ENCODE measurements at regions not wholly inside any gene's neighbourhood (a gene's known extent, or its start where the extent isn't known, plus 50 kb on each side); places are given as distances from the start of the nearest gene placed in this dataset.
"Not testable (repeated sequence)": the region's sequence is repeated elsewhere in the genome, so short reads cannot be mapped to it uniquely, and the experiment has no call there.

- DNase-seq (ENCODE audit: low spot score) = peak; percentile 56
Measured at GRCh38 chr7:124152859-124153692, 120.2 kb upstream of the TMEM229A start.

- DNase-seq (ENCODE audit: low spot score) = no peak
Measured at GRCh38 chr7:124137664-124138063, 104.8 kb upstream of the TMEM229A start.

DNA sequence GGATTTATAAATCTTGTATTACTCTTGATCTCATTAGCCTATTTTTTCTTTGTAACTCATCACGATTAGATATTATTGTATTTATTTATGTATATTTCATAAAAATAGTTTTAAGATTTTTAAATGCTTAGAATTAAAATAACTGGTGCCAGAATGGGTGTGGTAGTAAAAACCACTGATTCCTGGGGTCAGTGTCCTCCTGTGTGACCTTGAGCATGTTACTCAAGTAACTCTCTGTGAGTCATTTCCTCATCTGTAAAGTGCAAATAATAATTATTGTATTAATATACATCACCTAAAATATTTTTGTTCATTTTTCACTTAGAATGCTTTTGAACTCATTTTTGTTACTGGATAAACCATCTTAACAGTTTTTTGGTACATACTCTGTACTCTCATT is 91.3 kb upstream of the TMEM229A start:
- no peak for DNase-seq (ENCODE audit: low spot score)

DNA sequence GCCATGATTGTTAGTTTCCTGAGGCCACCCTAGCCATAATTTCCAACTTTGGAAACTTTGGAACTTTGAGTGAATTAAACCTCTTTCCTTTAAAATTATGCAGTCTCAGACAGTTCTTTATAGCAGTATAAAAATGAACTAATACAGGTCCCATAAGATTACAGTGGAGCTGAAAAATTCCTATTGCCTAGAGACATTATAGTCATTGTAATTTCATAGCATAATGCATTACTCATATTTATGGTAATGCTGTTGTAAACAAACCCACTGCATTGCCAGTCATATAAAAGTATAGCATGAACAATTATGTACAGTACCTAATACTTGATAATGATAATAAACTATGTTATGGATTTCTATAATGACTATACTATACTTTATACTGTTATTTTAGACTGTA is 88.0 kb upstream of the TMEM229A start:
- no peak for DNase-seq (ENCODE audit: low spot score)

DNA sequence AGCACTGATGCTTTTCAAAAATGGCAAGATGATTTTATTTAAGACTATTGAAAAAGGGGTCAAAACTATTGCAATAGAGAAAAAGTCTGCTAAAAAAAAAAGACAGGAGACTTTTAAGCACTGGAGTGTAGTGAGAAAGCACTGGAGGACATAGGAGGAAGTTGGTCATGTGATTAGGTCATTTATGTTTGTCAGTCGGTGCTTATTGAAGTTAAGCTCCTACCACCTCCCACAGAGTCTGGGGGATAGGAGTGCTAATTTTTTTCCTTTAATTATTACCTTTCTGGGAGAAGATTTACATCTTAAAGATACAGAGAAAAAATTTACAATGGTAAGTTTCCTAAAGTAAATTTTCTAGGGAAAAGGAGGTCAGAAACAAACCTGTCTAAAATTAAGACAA is 80.2 kb upstream of the TMEM229A start:
- no peak for DNase-seq (ENCODE audit: low spot score)

DNA sequence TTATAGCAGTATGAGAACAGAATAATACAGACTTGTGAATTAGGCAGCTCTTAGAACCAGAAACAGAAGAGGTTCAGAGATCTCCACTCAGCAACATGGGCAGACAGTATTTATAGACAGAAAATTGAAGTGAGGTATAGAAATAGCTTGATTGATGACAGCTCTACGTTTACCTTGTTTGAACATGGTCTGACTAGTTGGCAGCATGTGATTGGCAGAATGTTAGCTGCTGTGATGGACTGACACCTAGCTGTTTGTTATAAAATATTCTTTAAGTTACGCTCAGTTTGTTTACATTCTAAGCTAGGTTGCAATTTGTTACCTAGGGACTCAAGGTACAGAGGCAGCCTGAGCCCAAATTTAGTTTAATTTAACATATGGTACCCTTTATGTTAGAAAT is 73.7 kb upstream of the TMEM229A start:
- DNase-seq (ENCODE audit: low spot score) = no peak

DNA sequence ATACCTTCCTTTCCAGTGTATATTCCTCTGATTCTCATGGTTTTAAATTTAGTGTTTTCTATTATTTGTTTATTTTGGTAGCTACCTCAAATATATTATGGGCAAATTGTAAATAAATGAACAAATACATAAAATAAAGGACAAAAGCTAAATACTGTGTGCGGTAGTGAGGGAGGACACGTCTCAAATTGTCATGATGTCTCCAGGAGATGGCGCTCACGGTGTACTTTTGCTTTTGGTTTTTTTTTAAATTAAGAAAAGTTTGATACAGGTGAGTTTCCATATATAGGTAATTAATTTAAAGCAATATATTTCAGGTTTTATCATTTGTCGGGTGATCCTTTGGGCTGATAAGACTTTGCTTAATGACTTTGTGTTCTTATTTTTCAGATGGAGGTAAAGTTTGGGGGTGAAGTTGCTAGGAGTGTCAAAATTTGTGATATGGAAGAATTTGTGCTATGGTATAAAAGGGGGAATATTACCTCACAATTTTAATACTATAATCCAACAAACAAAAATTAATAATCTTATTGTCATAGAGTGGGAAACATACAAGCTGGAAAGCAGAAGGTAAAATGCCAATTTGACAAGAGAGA is 68.4 kb upstream of the TMEM229A start:
- no peak for DNase-seq (ENCODE audit: low spot score)

- no peak for DNase-seq (ENCODE audit: low spot score)
Measured at GRCh38 chr7:124100190-124100589, 67.3 kb upstream of the TMEM229A start.

DNA sequence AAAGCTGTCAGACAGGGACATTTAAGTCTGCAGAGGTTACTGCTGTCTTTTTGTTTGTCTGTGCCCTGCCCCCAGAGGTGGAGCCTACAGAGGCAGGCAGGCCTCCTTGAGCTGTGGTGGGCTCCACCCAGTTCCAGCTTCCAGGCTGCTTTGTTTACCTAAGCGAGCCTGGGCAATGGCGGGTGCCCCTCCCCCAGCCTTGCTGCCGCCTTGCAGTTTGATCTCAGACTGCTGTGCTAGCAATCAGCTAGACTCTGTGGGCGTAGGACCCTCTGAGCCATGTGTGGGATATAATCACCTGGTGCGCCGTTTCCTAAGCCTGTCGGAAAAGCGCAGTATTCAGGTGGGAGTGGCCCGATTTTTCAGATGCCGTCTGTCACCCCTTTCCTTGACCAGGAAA is 66.7 kb upstream of the TMEM229A start:
- DNase-seq (ENCODE audit: low spot score) = not testable (repeated sequence)

DNA sequence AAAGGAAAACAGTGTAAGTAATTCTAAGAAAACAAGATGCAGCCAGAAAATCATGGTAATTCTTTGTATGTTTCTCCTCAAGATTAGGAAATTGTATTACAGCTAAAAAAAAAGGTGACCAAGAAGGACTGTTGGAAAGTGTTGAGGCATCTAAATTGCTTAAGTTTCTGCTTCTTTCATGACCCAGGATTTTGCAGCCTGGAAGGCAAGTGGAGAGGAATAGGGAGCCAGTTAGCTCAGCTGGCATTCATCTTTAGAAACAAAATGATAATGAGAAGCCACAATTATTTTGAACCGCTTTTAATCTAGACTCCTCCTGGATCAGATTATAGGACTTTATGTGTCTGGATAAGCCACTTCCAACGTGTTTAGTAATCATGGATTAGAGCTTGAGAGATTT is 56.8 kb upstream of the TMEM229A start:
- no peak for DNase-seq (ENCODE audit: low spot score)

GRCh38 chr7:124088590-124088989 is 55.7 kb upstream of the TMEM229A start:
- DNase-seq (ENCODE audit: low spot score) = no peak

GRCh38 chr7:124086843-124087242 is 54.0 kb upstream of the TMEM229A start:
- DNase-seq (ENCODE audit: low spot score) = no peak

- no peak for DNase-seq (ENCODE audit: low spot score)
Measured at GRCh38 chr7:124085179-124085578, 52.3 kb upstream of the TMEM229A start.

- DNase-seq (ENCODE audit: low spot score) = no peak
Measured at GRCh38 chr7:124084024-124084423, 51.2 kb upstream of the TMEM229A start.

Measured in H4 (cell line).